ENCODE measurements at regions not wholly inside any gene's neighbourhood (a gene's known extent, or its start where the extent isn't known, plus 50 kb on each side); places are given as distances from the start of the nearest gene placed in this dataset.
A peak's percentile ranks its signal among the peaks of the same experiment; 100 is the strongest.

DNA sequence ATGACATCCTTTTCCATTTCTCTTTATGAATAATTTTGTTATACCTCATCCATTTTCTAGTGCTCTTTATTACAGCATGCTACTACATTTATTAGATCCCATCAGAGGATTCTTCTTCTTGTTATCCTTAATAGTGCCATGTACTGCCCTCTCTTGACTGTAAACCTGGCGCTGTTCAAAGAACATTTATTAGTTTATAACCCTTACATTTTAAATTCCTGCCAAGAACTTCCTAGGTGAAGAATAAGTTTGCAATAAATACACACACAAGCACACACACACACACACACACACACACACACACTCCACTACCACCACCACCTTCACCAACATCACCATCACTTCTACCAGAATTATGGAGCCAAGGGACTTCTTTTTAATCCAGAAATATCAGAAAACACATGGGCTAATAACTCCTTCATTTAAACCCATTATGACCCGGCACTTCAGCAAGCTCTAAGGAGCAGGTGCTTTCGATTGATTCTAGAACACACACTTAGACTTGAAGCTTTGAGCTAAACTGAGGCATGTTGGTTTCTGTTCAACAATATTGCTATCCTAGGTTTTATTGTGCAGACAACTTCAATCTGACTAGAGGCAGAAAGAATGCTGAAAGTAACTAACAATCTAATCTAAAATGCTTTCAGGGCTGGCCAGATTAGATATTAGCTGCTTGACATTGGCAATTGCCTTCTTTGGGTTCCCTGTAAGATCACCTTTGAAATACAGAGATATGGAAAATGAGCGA is 556.8 kb downstream of the LMO4 start:
- DNase-seq: no peak

DNA sequence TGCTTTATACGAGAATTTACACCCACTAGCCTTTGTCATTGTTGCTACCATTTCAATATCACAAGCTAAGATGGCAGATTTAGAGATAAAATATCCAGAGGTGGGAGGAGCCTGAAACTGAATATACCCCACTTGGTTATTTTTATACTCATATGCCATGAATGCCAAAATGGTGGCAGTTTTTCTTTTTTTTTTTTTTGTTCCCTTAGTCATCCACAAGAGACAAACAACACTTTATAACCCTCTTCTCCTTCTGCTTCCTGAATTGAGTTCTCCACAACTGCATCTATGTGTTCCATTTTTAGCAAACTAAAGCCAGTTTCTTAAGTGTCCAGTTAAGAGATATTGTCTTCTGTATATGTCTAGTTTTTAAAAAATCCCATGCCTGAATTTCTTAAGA is 558.4 kb downstream of the LMO4 start:
- DNase-seq: no peak

DNA sequence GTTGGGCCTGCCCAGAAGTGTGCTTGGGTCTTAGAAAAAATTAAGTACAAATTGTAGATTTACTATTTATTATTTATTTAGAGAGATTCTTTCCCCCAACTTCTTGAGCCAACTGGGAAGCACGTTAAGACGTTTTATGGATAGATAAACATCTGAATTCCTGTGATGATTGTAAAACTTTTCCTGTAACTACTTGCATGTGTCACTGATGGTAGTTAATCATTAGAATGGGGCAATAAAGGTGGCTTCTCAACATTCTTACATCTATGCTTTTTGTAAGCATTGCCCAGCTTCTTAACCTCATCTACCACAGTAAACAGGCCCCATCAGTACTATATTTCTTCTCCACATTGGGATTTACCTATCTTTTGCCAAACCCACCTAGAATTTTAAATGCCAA is 559.8 kb downstream of the LMO4 start:
- DNase-seq: no peak

DNA sequence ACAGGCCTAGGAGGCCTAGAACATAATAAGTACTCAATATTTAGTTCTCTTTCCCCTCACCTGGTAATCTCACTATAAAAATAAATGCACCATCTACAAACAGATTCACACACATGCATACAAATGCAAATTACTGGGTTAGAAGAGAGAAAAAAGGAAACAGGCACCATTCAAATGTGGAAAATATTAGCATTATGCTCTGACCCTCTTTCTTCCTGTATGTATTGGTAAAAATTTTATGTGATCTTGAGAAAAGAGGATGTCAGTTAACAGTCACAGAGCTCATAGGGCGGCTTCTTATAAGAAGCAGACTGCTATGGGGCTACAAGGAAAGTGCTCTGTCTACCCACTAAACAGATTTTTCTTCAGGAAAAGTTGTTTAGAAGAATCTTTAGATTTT is 565.4 kb downstream of the LMO4 start:
- no peak for DNase-seq

DNA sequence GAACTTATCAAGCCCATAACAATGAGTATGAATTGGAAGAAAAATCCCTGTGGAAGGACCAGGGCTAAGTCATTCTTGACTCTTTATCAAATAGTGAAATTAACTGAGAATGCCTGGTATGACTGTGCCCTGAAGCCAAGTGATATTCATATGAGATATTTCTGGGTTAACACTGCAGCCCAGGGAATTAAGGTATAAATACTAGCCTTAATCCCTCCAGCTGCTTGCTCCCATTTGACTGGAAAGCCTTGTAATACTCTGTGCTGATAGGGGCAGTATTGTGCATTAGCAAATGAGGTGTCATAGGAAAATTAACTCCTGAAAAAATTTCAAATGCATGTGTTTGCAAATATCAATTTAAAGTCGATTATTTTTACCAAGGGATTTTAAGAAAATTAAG is 568.8 kb downstream of the LMO4 start:
- no peak for DNase-seq

DNA sequence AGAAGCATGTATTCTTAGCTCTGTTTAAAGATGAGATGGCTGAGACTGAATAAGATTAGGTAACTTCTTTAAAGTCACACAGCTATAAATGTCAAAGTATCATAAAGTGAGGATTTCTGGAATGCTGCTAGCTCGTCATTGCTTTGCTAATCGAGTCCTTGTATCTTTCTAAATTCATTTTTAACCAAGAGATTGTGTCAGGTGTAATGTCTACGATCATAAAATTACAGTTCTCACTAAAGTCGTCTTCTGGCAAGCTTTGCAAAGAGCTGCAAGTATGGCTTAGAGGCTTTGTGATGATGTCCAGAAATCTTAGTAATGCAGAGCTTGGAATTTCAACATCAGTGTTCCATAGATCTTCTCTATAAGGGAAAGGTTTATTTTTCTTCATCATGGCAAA is 569.8 kb downstream of the LMO4 start:
- DNase-seq: no peak

DNA sequence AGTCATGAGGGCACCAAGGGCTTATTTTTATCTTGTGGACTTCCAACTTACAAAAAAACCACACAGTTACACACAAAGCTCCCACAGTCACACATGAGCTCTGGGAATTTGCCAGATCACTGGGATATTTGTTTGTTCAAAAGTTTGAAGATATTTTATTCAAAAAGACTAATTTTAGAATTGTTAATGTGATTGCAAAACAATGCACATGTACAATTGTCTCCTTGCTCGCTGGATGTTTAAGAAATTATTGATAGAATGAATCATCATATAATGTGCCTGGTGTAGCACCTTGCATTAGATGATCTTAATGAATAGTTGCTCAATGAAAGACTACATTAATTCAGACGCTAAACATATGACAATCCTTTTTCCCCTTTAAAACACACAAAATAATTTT is 570.3 kb downstream of the LMO4 start:
- DNase-seq: no peak

DNA sequence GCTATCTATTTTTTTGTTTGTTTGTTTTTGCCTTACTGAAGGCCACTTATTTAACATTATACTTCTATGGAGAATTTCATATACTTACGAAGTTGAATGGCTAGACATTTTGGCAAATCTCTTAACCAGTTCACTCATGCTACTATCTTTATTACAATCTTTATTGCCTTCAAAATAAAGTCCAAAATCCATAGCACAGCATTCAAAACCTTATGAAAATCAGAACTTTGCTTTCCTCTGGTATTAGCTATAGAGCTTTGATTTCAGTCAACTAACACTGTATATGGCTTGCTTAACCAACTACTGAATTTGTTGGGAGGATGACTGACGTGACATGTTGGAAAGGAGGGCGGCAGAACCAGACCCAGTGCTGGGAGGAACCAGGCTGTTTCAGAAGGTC is 571.1 kb downstream of the LMO4 start:
- no peak for DNase-seq

DNA sequence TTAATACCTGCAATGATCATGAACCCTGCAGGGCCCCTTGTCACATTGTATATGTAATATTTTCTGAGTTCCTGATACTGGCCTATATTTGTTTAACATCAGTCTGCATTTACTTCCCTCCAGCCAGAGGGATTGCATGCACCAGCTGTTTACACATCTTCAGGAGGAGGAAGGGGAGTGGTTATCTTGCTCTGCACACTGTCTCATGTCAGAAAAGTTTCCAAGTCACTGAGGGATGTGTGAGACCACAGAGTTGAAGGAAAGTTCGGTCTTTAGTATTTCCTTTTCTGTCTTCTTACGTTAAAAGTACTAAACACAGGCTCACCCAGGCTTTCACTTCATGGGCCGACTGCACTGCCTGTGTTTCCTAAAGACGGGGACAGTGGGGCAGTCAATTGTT is 574.1 kb downstream of the LMO4 start:
- no peak for DNase-seq

DNA sequence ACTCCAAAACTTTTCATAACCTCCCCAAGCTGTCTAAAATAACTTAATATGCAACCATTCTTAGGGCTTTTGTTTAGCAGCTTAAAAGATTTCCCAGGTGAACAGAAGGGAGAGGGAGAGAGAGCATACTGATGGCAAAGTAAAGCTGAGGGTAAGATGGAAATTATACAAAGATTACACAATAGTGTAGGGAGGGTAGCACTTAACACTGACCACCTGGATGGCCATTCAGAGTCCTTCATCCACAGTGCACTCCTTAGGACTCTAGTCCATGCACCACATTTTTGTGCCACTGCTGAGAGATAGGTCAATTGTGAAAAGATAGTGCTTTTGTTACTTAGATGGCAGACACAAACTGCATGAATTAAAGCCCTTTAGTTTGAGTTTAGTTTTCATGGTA is 574.6 kb downstream of the LMO4 start:
- DNase-seq: no peak

DNA sequence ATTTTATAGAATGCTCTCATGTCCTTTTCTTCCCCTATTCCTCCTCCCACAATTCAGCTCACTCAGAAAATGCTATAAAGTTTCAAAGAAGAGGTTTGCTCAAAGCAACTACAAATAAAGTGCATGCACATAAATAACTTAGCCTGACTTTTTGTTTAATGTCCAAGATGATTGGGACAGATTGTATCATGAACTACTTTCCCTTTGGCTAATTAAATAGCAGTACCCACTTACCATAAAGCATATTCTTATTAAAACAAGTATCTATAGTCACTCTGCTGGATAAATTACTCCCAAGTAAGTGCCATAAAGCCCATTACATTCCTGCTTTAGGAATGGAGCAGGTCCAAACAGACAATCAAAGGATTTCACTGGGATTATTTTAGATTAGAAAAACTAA is 576.0 kb downstream of the LMO4 start:
- no peak for DNase-seq

DNA sequence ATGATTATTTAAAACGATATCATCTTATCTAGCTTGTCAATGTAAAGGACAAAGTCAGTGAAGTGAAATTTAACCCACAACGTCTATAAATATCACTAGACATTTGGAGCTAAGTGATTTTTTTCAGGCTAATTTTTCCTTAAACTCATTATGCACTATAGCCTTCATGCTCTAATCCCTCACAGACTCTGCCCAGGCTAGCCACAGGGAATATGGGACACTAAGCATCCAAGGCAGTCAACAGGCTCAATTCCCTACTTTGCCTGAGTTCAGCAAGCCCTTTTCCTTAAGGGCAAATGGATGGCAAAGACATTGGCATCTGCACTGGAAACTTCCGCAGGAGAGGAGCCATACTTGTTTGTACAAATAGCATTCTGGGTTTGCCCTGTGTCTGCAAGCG is 577.0 kb downstream of the LMO4 start:
- no peak for DNase-seq

DNA sequence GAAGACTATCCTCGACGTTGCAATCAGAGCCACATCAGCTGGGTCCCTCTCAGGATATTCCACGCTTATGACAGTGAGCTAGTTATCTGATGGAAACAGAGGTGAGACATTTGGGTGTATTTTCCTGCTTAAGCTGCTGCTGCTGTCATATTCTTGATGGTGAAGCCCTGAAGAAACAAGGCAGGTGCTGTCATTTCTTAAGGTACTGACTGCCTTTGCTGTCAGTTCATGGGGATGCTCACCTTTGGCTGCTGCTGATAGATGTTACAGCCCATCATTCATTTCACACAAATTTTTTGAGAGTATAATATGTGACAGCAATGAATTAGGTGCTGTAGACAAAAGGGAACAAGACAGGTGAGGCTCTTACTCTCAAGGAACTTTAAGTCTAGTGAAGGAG is 577.4 kb downstream of the LMO4 start:
- no peak for DNase-seq

DNA sequence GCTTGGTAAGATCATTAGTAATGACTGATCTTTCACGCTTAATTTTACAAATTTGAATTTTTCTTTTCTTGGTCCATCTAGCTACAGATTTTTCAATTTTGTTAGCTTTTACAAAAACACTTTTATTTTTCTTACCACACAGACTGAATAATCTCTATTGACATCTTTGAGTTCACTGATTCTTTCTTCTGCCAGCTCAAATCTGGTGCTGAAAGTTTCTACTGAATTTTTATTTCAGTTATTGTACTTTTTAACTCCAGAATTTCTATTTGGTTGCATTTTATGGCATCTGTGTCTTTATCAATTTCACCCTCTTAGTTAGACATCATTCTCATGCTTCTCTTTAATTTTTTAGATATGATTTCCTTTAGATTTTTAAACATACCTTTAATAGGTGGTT is 584.7 kb downstream of the LMO4 start:
- no peak for DNase-seq

DNA sequence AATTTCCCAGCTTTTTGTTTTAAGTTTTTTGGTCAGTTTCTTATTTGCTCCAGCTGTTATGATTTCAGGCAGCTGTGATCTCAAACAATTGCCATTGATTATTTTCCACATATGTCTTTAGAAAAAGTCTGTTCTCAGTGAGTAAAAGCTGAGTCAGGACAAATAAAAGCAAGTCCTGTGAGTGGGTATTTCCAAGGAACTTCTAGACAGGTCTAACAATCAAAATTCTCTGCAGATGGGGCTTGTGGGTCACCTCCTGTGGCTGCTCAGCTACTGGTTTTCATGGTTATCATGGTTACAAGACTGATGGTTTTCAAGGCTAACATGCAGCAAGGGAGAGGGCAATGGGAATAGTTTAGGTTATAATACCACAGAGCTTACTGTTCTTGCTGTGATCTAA is 585.7 kb downstream of the LMO4 start:
- no peak for DNase-seq

DNA sequence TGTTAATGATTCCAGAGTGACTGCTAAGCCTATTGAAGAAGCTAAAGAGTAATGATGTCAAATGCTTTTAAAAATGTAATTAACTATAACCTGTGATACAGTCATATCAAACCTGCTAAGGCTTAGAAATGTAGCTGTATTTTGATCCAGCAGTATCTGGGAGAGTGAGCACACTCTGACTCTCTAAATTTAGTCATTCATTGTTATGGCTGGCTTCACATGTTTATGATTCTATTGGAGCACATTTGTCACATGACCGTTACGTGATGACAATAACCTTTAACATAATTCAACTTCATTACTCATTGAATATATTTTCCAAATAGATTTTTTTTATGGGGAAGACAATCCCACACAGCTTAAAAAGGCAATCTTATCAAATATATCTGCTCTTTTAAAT is 587.1 kb downstream of the LMO4 start:
- DNase-seq: peak; percentile 17

DNA sequence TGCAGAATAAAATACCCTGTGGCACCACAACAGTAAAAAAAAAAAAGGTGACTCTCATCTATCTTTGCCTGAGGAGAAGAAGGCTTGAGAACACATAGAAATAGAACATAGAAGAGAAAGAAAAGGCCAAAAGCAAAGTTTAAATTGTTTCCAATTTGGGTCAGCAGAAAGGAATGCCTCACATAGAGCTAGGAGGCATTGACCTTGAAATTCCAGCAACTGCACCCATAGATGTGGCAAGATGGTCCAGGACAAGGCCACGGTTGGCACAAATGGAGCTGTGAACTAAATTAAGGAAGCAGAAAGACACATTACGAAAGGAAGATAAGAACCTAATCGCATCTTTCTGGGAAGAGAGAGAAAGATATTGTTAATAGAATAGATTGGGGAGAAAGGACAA is 588.3 kb downstream of the LMO4 start:
- DNase-seq: peak; percentile 32

DNA sequence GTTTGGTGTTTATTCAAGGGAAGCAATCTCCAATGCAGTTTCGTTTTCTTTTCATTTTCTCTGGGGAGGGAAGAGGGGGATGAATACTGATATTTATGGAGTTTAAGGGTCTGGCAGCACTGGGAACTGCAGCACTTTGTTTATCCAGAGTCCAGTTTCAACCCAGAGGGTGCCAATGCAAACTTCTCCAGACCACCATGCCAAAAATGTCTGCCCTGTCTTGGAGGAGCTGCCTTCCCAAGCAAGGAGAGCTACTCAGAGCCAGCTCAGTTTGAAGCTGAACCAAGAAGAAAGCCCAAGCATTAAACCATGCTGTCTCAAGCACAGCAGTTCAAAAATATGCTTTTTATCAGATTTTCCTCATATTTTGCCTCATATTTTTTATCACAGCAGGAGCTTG is 589.7 kb downstream of the LMO4 start:
- DNase-seq: no peak

DNA sequence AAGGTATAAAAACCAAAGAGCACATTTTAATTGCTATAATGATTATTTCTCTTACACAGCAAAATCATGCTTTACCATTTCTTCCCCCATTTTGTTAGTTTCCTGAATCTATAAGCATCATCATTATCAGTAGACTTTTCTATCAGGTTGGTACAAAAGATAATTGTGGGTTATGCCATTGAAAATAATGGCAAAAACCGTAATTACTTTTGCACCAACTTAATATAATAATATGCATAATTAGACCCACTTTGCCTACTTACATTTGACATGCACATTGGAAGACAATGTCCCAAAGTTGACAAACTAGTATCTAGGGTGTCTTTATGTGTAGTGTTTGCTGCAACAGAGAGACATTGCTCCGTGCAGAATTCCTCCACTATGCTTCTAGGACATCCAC is 594.2 kb downstream of the LMO4 start:
- DNase-seq: no peak

DNA sequence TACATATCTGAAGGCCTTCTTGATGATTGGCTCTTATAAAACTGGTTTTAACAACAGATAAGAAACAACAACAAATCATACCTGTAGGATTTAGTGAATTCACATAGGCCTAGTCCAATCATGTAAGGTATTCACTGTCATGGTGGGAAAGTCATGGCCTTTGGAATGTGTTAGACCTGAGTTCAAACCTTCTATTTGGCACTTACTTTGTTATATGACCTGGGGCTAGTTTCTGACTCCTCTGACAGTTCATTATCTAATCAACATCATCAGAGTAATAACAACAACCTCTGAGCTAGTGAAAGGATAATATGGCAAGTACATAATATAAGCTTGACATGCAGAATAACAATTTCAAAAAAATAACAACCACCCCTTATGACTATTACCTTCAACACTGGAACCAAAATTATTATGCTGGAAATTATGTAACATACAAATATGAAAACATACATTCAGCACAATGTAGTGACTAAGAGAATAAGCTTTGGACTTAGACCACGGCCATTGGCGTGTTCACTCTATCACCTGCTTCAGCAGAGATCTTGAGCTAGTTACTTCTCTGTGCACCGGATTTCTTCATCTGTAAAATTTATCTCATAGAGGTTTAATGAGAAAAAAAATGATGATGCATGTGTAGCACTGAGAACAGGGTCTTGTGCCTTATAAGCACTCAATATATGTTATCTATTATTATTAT is 597.6 kb downstream of the LMO4 start:
- DNase-seq: no peak

DNA sequence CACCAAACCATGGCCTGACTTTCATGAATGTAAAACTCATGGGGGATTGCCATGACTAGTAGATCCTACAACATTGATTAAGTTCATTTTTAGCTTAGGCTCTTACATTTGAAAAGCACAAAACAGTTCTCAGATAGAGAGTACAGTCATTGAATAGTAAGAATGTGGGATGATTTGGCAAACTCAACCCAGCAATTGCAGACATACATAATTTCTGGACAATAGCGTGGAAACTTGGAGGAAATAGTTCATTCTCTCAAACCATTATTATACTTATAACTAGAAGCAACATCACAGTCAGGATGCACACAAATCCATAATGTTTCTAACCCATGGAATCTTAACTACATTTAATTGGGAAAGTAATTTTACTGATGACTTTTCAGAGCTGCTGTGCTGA is 598.2 kb downstream of the LMO4 start:
- no peak for DNase-seq

DNA sequence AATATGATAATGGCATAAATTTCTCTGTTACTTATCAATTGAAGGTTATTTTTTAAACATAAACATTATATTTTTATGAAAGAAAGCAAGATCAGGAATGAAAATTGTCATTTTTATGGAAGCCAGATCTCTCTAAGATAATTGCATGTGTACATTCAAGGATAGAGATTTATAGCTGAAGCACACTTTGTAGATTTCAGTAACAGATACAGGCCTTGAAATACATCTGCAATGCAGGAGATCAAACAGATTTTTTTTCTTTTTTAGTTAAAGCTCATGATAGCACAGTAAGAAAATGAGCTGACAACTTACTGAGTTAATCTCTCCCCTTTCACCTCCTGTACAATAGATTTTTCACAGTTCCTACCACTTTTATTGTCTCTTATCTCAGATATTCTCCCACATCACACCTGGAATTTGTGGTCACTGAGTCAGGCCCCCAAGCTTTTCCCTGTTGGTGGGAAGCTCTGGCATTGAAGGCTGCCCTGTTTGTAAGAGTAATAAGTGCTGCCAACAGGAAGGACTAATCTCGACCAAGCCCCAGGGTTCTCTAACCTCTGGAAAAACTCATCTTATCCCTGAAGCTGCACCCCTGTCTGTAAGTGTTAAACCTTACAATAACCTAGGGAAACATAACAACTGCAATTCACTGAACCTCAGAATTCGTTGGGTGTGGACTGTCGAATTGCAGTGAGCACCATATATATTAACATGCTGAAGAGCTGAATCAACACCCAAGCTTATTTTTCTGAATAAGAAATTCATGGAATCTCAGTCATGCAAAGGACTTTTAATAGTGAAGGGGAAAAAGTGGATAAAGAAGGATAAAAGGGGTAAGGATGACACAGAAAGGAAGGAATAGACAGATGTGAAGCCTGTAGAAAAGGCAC is 599.0 kb downstream of the LMO4 start:
- no peak for DNase-seq

DNA sequence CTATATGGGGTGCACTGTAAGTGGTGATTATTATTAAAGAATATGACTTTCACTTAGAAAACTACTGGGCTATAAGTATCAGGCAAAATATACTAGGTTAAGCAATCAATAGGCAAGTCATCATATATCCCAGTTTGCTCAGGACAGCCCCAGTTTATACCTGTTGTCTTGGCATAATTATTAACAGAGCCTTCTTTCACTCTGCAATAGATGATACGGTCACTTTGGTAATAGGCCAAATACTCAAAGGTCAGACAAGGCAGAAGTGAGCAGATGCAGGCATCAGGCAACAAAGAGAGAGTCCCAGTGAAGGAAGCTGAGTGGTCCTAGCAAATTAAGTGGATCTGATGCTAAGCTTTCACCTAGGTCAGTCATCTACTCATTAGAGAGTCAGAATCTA is 599.9 kb downstream of the LMO4 start:
- DNase-seq: no peak

DNA sequence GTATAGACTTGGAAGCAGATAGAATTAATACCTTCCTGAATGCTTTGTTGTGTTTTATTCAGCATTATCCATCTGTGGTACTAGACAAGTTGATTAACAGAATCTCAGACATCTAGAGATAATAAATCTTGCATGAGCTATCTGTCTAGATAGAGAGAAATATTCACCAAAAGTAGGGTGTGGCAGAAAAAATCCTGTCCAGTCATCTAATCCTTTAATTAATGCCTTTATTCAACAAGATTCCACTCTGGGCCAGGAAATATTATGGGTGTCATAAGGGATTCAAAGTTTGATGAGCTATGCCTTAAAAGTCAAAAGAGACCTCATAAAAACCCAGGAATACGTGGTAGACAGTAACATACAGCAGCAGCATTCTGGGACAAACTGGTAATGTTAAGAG is 601.2 kb downstream of the LMO4 start:
- no peak for DNase-seq
